GM19395 (cell line): ENCODE measurements at regions not wholly inside any gene's neighbourhood (a gene's known extent, or its start where the extent isn't known, plus 50 kb on each side); places are given as distances from the start of the nearest gene placed in this dataset.

Experiments
- ATAC-seq: cut with Tn5 transposase; IDR thresholded peaks from one replicate; pipeline ENCODE4 v1.9.1; 2021; ENCODE audit warnings: mild to moderate bottlenecking, moderate library complexity; ENCODE audit not compliant: unreplicated experiment

- ATAC-seq: no peak
Measured at GRCh38 chr19:30120860-30121484, 178.9 kb downstream of the URI1 start.

GRCh38 chr19:30122431-30122830 lies 180.4 kb downstream of the URI1 start:
- ATAC-seq: no peak

GRCh38 chr19:30123119-30123518 lies 181.1 kb downstream of the URI1 start:
- ATAC-seq: no peak

GRCh38 chr19:30123611-30124010 lies 181.6 kb downstream of the URI1 start:
- ATAC-seq: no peak

- ATAC-seq: no peak
Measured at GRCh38 chr19:30128211-30128610, 186.2 kb downstream of the URI1 start.

DNA sequence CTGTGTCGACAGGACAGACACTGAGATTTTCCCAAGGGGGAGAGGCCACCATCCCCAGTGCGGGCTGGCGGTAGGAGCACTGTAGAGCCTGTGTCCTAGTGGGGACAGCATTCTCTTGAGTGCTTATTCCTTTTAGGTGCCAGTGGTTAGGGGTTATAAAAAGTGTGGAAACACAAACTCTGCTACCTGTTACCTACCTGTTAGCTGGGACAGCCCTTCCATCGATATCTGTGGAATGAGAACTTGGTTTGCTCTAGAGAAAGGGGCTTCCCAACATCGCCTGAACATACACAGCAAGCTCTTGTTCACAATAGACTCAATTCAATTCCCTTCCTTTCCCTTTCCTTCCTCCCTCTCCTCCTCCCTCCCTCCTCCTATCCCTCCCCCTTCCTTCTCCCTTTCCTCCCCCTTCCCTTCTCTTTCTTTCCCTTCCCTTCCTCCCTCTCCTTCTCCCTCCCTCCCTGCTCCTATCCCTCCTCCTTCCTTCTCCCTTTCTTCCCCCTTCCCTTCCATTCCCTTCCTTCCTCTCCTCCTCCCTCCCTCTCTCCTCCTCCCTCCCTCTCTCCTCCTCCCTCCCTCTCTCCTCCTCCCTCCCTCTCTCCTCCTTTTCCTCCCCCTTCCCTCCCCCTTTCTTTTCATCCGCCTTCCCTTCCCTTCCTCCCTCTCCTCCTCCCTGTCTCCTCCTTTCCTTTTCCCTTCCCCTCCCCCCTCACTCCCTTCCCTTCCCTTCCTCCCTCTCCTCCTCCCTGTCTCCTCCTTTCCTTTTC lies 188.5 kb downstream of the URI1 start:
- no peak for ATAC-seq

DNA sequence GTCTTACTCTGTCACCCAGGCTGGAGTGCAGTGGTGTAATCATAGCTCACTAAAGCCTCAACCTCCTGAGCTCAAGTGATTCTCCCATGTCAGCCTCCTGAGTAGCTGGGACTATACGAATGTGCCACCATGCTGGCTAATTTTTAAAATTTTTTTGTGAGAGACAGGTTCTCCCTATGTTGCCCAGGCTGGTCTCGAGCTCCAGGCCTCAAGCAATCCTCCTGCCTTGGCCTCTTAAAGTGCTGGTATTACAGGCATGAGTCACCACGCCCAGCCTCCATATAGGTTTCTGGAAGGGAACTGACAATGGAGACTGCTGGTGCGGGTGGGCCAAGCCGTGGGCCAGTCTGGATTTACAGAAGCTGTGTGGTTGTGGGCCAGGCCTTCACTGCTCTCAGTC lies 189.2 kb downstream of the URI1 start:
- ATAC-seq: no peak

- ATAC-seq: no peak
Measured at GRCh38 chr19:30131722-30132291, 189.8 kb downstream of the URI1 start.

DNA sequence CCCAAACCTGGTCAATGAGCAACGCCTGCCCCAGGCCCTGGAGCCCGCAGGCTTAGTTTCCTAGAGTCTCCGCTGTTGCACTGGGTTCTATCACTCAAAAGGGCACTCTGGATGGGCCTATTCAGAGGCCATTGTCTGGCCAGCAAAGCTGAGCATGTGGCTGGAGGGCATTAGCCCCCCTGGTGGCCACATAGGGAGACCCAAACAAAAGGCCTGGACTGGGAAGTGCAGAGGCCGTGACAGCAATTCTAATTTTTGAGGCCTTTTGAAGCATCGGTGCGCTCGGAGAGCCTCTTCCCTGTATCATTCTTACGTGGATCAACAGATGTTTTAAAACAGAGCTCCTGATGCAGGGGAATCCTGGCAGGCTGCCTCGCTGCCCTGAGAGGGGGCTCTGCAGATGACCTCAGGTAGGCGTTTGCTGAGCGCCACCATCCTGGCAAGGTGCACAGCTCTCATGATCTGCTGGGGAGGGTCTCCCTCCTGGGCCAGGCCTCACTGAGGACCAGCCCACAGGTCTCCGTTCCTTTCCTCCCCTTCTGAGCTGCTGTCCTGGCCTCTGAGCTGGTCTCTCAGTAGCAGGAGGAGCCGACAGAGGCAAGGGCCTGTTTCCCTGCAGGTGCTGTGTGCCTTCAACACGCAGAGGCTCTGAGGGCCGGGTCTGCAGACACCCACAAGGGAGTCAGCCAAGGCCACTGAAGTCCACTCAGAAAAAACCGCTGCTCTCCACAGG lies 190.5 kb downstream of the URI1 start:
- ATAC-seq: no peak

- no peak for ATAC-seq
Measured at GRCh38 chr19:30133803-30134202, 191.8 kb downstream of the URI1 start.

- ATAC-seq: no peak
Measured at GRCh38 chr19:30135093-30135757, 193.2 kb downstream of the URI1 start.

DNA sequence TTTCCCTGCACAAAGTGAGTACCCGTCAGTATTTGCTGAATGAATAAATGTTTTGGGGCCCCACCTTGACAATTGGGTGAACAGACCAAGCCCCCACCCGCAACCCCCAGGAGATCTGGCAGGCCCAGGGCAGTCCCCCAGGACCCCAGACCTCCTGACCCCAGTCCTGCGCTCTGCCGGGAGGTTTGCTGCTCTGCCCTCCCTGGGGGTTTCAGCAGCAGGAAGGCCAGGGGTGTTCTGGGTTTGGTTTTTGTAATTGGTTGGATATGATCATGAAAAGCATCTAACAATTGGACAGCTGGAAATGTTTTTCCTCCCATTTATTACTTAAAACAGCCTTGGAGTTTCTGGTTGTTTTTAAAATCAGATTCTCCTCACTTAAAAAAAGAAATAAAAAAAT lies 193.8 kb downstream of the URI1 start:
- no peak for ATAC-seq

GRCh38 chr19:30136611-30137195 lies 194.7 kb downstream of the URI1 start:
- no peak for ATAC-seq

DNA sequence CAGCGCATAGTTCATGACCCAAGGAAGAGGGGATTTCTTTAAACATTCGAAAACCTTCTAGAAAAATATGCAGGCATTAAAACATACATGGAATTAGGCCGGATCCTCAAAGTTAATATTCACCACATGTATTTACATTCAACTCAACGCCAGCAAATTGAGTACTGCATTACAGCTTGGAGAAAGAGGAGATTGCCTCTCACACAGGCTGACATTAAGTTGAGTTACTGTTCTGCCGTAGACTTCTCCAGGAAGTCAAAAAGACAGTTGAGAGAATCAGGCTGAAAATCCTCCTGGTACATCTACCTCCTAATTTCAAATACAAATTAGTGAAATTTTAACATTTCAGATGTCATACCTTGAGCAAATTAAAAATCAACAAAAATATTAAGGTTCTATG lies 195.7 kb downstream of the URI1 start:
- ATAC-seq: no peak

- no peak for ATAC-seq
Measured at GRCh38 chr19:30144242-30144758, 202.3 kb downstream of the URI1 start.

DNA sequence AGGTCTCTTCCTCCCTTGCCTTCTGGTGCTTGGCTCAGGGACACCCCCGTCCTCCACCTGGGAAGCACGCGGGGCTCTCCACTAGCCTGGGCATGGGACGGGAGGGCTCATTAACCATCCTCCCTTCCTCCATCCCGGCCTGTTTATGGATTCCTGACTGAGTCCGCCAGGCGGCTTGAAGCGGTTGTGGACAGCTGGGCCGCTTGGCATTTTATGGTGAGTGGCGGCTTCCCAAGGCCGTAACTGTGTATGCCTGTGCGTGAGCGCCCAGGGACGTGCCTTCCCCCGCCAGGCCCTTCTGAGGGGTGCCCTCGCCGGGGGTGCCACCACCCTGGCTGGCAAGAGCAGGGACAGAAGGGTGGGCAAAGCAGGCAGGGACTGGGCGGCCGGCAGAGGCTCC lies 202.8 kb downstream of the URI1 start:
- no peak for ATAC-seq

GRCh38 chr19:30145467-30145866 lies 203.4 kb downstream of the URI1 start:
- no peak for ATAC-seq

DNA sequence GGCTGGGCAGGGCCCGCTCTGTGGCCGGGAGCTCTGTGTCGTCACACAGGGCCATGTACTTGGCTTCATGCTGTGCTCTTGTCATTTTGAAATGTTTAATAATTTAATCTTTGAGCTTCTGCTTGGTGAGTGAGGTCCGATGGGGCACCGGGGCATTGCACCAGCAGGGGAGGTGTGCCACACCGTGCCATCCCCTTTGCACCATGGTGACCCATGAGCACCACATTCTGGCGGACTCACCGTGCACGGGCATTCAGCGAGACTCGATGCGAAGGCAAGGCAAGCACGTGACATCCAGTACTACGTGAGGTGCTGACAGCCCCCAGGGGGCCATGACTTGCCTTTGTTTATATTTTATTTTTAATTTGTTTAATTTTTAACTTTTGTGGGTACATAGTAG lies 204.3 kb downstream of the URI1 start:
- ATAC-seq: no peak

- no peak for ATAC-seq
Measured at GRCh38 chr19:30148039-30148790, 206.2 kb downstream of the URI1 start.

DNA sequence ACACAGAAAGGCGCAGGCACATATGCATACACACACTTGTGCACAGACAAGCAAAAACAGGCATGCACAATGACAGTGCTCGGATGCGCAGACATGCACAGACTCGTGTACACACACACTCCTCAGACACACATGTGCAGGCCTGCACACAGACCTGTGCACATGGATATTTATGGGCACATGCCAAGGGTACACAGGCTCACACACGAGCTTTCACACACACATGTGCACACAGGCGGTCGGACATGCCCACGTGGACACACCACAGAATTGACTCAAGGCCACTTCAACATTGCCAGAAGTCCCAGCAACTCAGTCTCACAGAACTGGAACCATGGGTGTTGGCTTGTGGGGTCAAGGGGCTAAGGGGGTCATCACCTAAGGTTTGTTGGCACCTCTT lies 206.8 kb downstream of the URI1 start:
- ATAC-seq: no peak
